SJCRH30 (cell line): ENCODE measurements at regions not wholly inside any gene's neighbourhood (a gene's known extent, or its start where the extent isn't known, plus 50 kb on each side); places are given as distances from the start of the nearest gene placed in this dataset.
"Not testable (repeated sequence)": the region's sequence is repeated elsewhere in the genome, so short reads cannot be mapped to it uniquely, and the experiment has no call there.

Experiments used
- DNase-seq, 2 experiments: peaks; one replicate each; pipeline ENCODE4 v3.0.0-alpha.2; 2015 to 2020
- H3K27ac ChIP-seq: fragments of 250-450 bp; sonication (Bioruptor Pico); 2 replicates; pipeline ENCODE4 v1.5.1; 2020; ENCODE audit warnings: mild to moderate bottlenecking, moderate library complexity
- H3K27me3 ChIP-seq: fragments of 250-450 bp; sonication (Bioruptor Pico); 2 replicates; pipeline ENCODE4 v1.5.1; 2020; ENCODE audit warnings: mild to moderate bottlenecking, moderate library complexity
- H3K36me3 ChIP-seq: fragments of 250-450 bp; sonication (Bioruptor Pico); 2 replicates; pipeline ENCODE4 v1.5.1; 2020; ENCODE audit warnings: mild to moderate bottlenecking, moderate library complexity
- H3K4me1 ChIP-seq: fragments of 250-450 bp; sonication (Bioruptor Pico); 2 replicates; pipeline ENCODE4 v1.5.1; 2020; ENCODE audit warnings: mild to moderate bottlenecking, moderate library complexity
- H3K4me3 ChIP-seq: fragments of 250-450 bp; sonication (Bioruptor Pico); 2 replicates; pipeline ENCODE4 v1.5.1; 2020; ENCODE audit warnings: mild to moderate bottlenecking, moderate library complexity
- H3K9me3 ChIP-seq: fragments of 250-450 bp; sonication (Bioruptor Pico); replicated peaks from 2 replicates; pipeline ENCODE4 v1.5.1; 2020; ENCODE audit warnings: mild to moderate bottlenecking, moderate library complexity

DNA sequence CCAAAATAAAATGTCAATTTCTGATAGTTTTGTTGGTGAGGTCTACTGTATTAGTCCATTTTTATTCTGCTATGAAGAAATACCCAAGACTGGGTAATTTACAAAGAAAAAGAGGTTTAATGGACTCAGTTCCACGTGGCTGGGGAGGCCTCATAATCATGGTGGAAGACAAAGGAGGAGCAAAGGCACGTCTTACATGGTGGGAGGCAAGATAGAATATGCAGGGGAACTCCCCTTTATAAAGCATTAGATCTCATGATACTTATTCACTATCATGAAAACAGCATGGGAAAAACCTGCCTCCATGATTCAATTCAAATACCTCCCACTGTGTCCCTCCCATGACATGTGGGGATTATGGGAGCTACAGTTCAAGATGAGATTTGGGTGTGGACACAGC is 204.5 kb upstream of the ZEB2 start:
- not testable (repeated sequence) for DNase-seq, H3K4me3 ChIP-seq, H3K36me3 ChIP-seq, H3K27ac ChIP-seq, H3K4me1 ChIP-seq, H3K9me3 ChIP-seq, H3K27me3 ChIP-seq

GRCh38 chr2:144718376-144718775 is 198.5 kb upstream of the ZEB2 start:
- Histone ChIP-seq H3K36me3 (no peaks in the 10 kb centered on the region), H3K27ac (no peak overlapping the region), H3K9me3 (peaks cover 12% of the 10 kb centered on the region), H3K4me3 (no peak overlapping the region), H3K4me1 (no peaks in the 10 kb centered on the region), H3K27me3 (no peaks in the 10 kb centered on the region)
- no peak for DNase-seq

- no peak for DNase-seq
- Histone ChIP-seq H3K4me1 (no peaks in the 10 kb centered on the region), H3K27ac (no peak overlapping the region), H3K4me3 (no peak overlapping the region), H3K9me3 (peaks cover 12% of the 10 kb centered on the region), H3K27me3 (no peaks in the 10 kb centered on the region), H3K36me3 (no peaks in the 10 kb centered on the region)
Observed at GRCh38 chr2:144715992-144716391, 196.1 kb upstream of the ZEB2 start.

GRCh38 chr2:144713410-144713809 is 193.5 kb upstream of the ZEB2 start:
- H3K27me3 ChIP-seq = no peaks in the 10 kb centered on the region
- no peaks in the 10 kb centered on the region for H3K36me3 ChIP-seq
- no peak overlapping the region for H3K27ac ChIP-seq
- DNase-seq = no peak
- no peaks in the 10 kb centered on the region for H3K4me1 ChIP-seq
- peaks cover 7% of the 10 kb centered on the region for H3K9me3 ChIP-seq
- no peak overlapping the region for H3K4me3 ChIP-seq

DNA sequence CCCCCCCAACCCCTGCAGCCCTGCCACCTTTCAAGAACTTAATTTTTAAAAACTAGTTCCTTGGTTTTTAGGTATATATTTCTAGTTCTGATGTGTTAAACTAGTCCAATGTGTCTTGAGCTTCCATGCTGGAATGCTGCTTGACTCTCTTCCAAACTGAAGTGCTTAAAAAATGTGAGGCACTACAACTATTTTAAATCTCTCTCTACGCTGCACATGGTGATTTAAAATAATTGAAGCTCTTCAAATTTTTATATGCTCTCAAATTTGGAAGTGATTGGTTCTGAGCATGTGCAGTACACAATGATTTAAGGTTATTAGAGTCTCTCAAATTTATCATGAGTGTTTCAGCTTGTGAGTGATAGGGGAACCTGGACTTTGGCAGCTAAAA is 192.6 kb upstream of the ZEB2 start:
- H3K4me3 ChIP-seq = no peak overlapping the region
- no peak overlapping the region for H3K27ac ChIP-seq
- H3K27me3 ChIP-seq = no peaks in the 10 kb centered on the region
- no peaks in the 10 kb centered on the region for H3K36me3 ChIP-seq
- H3K9me3 ChIP-seq = no peaks in the 10 kb centered on the region
- no peaks in the 10 kb centered on the region for H3K4me1 ChIP-seq
- DNase-seq = no peak

- Histone ChIP-seq H3K27me3 (no peaks in the 10 kb centered on the region), H3K4me1 (no peaks in the 10 kb centered on the region), H3K27ac (no peak overlapping the region), H3K9me3 (no peaks in the 10 kb centered on the region), H3K36me3 (no peaks in the 10 kb centered on the region), H3K4me3 (no peak overlapping the region)
- no peak for DNase-seq
Observed at GRCh38 chr2:144711630-144712549, 192.0 kb upstream of the ZEB2 start.

- Histone ChIP-seq H3K4me1 (no peaks in the 10 kb centered on the region), H3K4me3 (no peak overlapping the region), H3K9me3 (no peaks in the 10 kb centered on the region), H3K27me3 (no peaks in the 10 kb centered on the region), H3K36me3 (no peaks in the 10 kb centered on the region), H3K27ac (no peak overlapping the region)
- DNase-seq = no peak
Observed at GRCh38 chr2:144711084-144711483, 191.2 kb upstream of the ZEB2 start.

GRCh38 chr2:144708626-144709025 is 188.7 kb upstream of the ZEB2 start:
- 0 out of 2 replicates have a peak, but pooled peaks cover 3% of the 10 kb centered on the region for H3K4me1 ChIP-seq
- H3K27ac ChIP-seq = no peak overlapping the region
- no peak overlapping the region for H3K4me3 ChIP-seq
- H3K27me3 ChIP-seq = no peaks in the 10 kb centered on the region
- H3K9me3 ChIP-seq = no peaks in the 10 kb centered on the region
- no peak for DNase-seq
- H3K36me3 ChIP-seq = no peaks in the 10 kb centered on the region

GRCh38 chr2:144707736-144708326 is 187.9 kb upstream of the ZEB2 start:
- DNase-seq = no peak
- Histone ChIP-seq H3K27me3 (no peaks in the 10 kb centered on the region), H3K27ac (no peak overlapping the region), H3K4me1 (0 out of 2 replicates have a peak, but pooled peaks cover 3% of the 10 kb centered on the region), H3K9me3 (no peaks in the 10 kb centered on the region), H3K36me3 (no peaks in the 10 kb centered on the region), H3K4me3 (no peak overlapping the region)

DNA sequence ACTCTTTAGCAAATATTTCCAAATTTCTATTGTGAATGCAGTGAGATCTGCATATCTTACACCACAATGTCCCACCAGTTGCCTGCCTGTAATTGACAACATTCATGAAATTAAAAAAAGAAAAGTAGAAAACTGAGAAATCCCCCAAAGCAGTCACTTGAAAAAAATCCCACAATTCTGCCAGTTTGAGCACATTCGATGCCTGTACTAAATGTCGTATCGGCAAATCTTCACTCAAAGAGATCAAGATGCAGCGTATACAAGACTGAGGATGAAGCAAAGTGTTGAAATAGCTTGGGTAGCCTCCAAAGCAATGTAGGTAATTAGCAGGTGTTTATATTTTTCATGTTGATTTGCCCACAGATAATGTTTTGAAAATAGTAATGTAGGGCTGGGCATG is 186.7 kb upstream of the ZEB2 start:
- no peaks in the 10 kb centered on the region for H3K27me3 ChIP-seq
- H3K27ac ChIP-seq = no peak overlapping the region
- no peaks in the 10 kb centered on the region for H3K36me3 ChIP-seq
- no peak overlapping the region for H3K4me3 ChIP-seq
- H3K9me3 ChIP-seq = no peaks in the 10 kb centered on the region
- 0 out of 2 replicates have a peak, but pooled peaks cover 3% of the 10 kb centered on the region for H3K4me1 ChIP-seq
- DNase-seq = no peak

DNA sequence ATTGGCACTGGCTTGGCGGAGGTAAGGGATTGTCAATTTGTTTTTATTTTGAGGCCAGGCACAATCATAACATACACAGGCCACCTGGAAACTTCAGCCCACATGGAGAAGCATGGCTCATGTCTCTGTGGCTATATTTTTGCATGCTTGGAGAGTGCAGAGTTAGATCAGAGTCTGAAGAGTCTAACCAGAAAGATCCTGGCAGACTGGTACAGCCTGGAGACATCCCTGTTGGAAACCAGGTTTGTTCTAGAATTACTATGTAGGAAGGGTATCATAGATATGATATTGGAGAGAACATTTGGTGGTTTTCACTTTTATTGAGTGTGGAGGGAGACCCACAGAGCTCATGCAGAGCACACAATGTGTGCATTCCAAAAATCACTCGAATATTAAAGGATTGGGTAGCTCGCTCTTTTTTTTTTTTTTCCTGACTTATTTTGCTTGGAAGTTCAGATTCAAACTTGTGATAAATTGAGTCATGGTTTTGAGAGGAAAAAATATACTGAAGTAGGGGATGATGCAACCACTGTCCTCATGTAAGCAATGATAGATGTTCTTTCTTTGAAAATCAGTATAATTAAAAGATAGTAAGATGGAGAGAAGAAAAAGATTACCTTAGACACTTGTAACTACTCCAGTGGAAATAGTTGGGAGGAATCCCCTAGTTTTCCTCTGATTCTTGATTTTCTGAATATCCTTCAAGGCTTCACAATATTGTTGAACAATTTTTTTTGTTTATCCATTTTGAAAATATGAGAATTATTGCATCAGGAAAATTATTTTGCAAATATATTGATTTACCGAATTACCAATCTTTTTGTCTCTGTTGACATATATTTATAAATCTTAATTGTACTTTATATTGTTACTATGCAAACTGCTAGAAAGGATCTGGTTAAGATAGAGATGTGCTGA is 185.7 kb upstream of the ZEB2 start:
- Histone ChIP-seq H3K4me3 (no peak overlapping the region), H3K36me3 (no peaks in the 10 kb centered on the region), H3K27me3 (no peaks in the 10 kb centered on the region), H3K27ac (no peak overlapping the region), H3K9me3 (no peaks in the 10 kb centered on the region), H3K4me1 (0 out of 2 replicates have a peak, but pooled peaks cover 3% of the 10 kb centered on the region)
- DNase-seq = no peak

- no peaks in the 10 kb centered on the region for H3K9me3 ChIP-seq
- H3K36me3 ChIP-seq = no peaks in the 10 kb centered on the region
- no peak for DNase-seq
- no peak overlapping the region for H3K27ac ChIP-seq
- no peaks in the 10 kb centered on the region for H3K27me3 ChIP-seq
- H3K4me1 ChIP-seq = 0 out of 2 replicates have a peak, but pooled peaks cover 3% of the 10 kb centered on the region
- no peak overlapping the region for H3K4me3 ChIP-seq
Observed at GRCh38 chr2:144704709-144705095, 184.8 kb upstream of the ZEB2 start.

GRCh38 chr2:144703852-144704708 is 184.2 kb upstream of the ZEB2 start:
- no peaks in the 10 kb centered on the region for H3K27me3 ChIP-seq
- no peak overlapping the region for H3K4me3 ChIP-seq
- DNase-seq = no peak
- H3K27ac ChIP-seq = no peak overlapping the region
- H3K4me1 ChIP-seq = 0 out of 2 replicates have a peak, but pooled peaks cover 3% of the 10 kb centered on the region
- H3K36me3 ChIP-seq = no peaks in the 10 kb centered on the region
- no peaks in the 10 kb centered on the region for H3K9me3 ChIP-seq

DNA sequence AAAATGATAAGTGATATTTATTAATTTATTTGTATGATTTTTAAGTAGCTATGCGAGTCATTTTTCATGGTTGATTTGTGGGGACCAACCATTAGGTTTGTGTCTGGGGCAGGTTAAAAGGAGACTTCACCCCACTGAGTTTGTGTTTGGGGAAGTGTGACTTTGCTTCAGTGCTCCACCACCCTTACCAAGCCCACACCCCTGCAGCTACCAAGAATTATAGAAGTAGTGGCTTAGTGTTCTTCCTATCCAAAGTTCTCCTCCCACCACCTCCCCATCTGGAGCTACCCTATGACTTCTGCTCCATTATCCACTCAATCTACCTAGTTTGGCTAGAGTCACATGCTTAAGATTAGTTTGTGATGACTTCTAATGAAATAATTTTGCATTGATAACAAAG is 182.1 kb upstream of the ZEB2 start:
- Histone ChIP-seq H3K9me3 (no peaks in the 10 kb centered on the region), H3K4me1 (0 out of 2 replicates have a peak, but pooled peaks cover 3% of the 10 kb centered on the region), H3K27me3 (no peaks in the 10 kb centered on the region), H3K27ac (no peak overlapping the region), H3K36me3 (no peaks in the 10 kb centered on the region), H3K4me3 (no peak overlapping the region)
- no peak for DNase-seq
